ENCODE measurements at regions not wholly inside any gene's neighbourhood (a gene's known extent, or its start where the extent isn't known, plus 50 kb on each side); places are given as distances from the start of the nearest gene placed in this dataset.
"Not testable (repeated sequence)": the region's sequence is repeated elsewhere in the genome, so short reads cannot be mapped to it uniquely, and the experiment has no call there.

- Histone ChIP-seq H3K4me1 (ENCODE audit: control insufficient read depth, insufficient read depth, low read length) (no peaks in the 10 kb centered on the region), H3K4me3 (ENCODE audit: low read length) (no peak overlapping the region), H3K9me3 (ENCODE audit: control insufficient read depth, low read length) (no peaks in the 10 kb centered on the region), H3K9ac (ENCODE audit: low read length) (no peak overlapping the region), H3K27me3 (ENCODE audit: control insufficient read depth, insufficient read depth, low read length) (no peaks in the 10 kb centered on the region), H3K36me3 (ENCODE audit: control insufficient read depth, insufficient read depth, low read length) (no peaks in the 10 kb centered on the region)
Observed at GRCh38 chr4:187103351-187103750, 379.7 kb upstream of the FAT1 start.

- Histone ChIP-seq H3K9me3 (ENCODE audit: control insufficient read depth, low read length) (no peaks in the 10 kb centered on the region), H3K4me3 (ENCODE audit: low read length) (no peak overlapping the region), H3K9ac (ENCODE audit: low read length) (no peak overlapping the region), H3K27me3 (ENCODE audit: control insufficient read depth, insufficient read depth, low read length) (no peaks in the 10 kb centered on the region), H3K4me1 (ENCODE audit: control insufficient read depth, insufficient read depth, low read length) (no peaks in the 10 kb centered on the region), H3K36me3 (ENCODE audit: control insufficient read depth, insufficient read depth, low read length) (no peaks in the 10 kb centered on the region)
Observed at GRCh38 chr4:187108845-187109244, 385.2 kb upstream of the FAT1 start.

DNA sequence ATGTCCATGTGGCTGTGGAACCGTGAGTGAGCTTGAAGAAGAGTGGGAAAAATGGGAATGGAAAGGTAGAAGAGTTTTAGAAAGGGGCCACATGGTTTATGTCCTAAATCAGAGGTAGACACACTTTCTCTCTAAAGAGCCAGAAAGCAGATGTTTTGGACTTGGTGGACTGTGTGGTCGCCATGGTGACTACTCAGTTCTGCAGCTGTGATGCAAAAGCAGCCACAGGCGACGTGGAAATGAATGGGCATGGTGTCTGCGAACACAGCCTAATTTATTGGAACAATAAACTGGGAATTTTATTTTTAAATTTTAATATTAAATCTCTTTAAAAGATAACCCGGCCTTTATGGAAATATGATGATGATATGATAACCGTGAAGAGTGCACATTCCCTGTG, 386.0 kb upstream of the FAT1 start:
- Histone ChIP-seq H3K27me3 (ENCODE audit: control insufficient read depth, insufficient read depth, low read length) (no peaks in the 10 kb centered on the region), H3K4me1 (ENCODE audit: control insufficient read depth, insufficient read depth, low read length) (no peaks in the 10 kb centered on the region), H3K9me3 (ENCODE audit: control insufficient read depth, low read length) (no peaks in the 10 kb centered on the region), H3K4me3 (ENCODE audit: low read length) (no peak overlapping the region), H3K9ac (ENCODE audit: low read length) (no peak overlapping the region), H3K36me3 (ENCODE audit: control insufficient read depth, insufficient read depth, low read length) (no peaks in the 10 kb centered on the region)

GRCh38 chr4:187118166-187118565, 394.5 kb upstream of the FAT1 start:
- no peaks in the 10 kb centered on the region for H3K36me3 ChIP-seq (ENCODE audit: control insufficient read depth, insufficient read depth, low read length)
- H3K4me3 ChIP-seq (ENCODE audit: low read length), result no peak overlapping the region
- H3K9ac ChIP-seq (ENCODE audit: low read length), result no peak overlapping the region
- no peaks in the 10 kb centered on the region for H3K4me1 ChIP-seq (ENCODE audit: control insufficient read depth, insufficient read depth, low read length)
- no peaks in the 10 kb centered on the region for H3K27me3 ChIP-seq (ENCODE audit: control insufficient read depth, insufficient read depth, low read length)
- H3K9me3 ChIP-seq (ENCODE audit: control insufficient read depth, low read length), result no peaks in the 10 kb centered on the region

DNA sequence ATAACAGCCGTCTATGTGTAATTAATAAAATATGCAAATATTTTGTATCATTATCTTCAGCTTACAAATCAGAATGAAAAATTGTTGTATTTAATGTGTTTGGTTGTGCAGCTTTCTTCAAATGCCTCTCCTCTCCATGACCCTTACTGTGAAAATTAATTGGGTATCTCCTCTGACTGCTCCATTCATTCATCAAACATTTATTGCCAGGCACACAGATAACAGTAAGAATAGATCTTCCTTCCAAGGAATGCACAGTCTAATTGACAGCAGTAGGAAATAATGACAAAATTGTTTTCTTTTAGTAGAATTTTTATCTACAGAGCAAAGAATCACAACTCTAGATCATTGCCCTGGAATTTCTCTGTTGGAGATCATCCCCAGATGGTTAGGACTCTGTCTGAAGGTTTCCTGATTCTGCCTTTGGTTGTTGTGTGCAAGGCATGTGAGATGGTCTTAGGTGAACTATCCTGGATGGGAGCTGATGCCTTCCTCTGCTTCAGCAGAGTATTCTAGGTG, 395.0 kb upstream of the FAT1 start:
- no peaks in the 10 kb centered on the region for H3K9me3 ChIP-seq (ENCODE audit: control insufficient read depth, low read length)
- H3K9ac ChIP-seq (ENCODE audit: low read length), result no peak overlapping the region
- H3K4me3 ChIP-seq (ENCODE audit: low read length), result no peak overlapping the region
- H3K4me1 ChIP-seq (ENCODE audit: control insufficient read depth, insufficient read depth, low read length), result no peaks in the 10 kb centered on the region
- no peaks in the 10 kb centered on the region for H3K36me3 ChIP-seq (ENCODE audit: control insufficient read depth, insufficient read depth, low read length)
- H3K27me3 ChIP-seq (ENCODE audit: control insufficient read depth, insufficient read depth, low read length), result no peaks in the 10 kb centered on the region

DNA sequence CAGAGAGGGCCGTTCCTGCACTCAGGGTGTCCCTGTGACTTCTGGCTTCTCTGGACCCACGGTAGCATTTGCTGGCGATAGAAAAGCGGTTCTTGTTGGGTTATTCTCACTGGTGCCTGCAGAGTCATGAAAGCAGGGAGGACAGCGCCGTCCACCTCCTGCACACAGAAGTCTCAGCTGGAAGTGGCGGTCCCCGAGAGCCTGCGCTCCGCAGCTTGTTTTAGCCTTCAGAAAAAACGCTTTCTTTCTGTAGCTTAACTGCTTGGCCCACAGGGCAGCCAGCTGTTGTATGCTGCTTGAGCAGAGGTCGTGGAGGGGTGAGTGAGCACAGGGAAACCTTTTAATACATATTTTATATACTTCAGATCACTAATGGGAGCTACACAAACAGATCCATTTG, 400.7 kb upstream of the FAT1 start:
- Histone ChIP-seq H3K9me3 (ENCODE audit: control insufficient read depth, low read length) (no peaks in the 10 kb centered on the region), H3K9ac (ENCODE audit: low read length) (no peak overlapping the region), H3K4me1 (ENCODE audit: control insufficient read depth, insufficient read depth, low read length) (no peaks in the 10 kb centered on the region), H3K4me3 (ENCODE audit: low read length) (no peak overlapping the region), H3K27me3 (ENCODE audit: control insufficient read depth, insufficient read depth, low read length) (no peaks in the 10 kb centered on the region), H3K36me3 (ENCODE audit: control insufficient read depth, insufficient read depth, low read length) (no peaks in the 10 kb centered on the region)

- Histone ChIP-seq H3K9me3 (ENCODE audit: control insufficient read depth, low read length) (no peaks in the 10 kb centered on the region), H3K9ac (ENCODE audit: low read length) (no peak overlapping the region), H3K4me1 (ENCODE audit: control insufficient read depth, insufficient read depth, low read length) (no peaks in the 10 kb centered on the region), H3K36me3 (ENCODE audit: control insufficient read depth, insufficient read depth, low read length) (no peaks in the 10 kb centered on the region), H3K4me3 (ENCODE audit: low read length) (no peak overlapping the region), H3K27me3 (ENCODE audit: control insufficient read depth, insufficient read depth, low read length) (no peaks in the 10 kb centered on the region)
Observed at GRCh38 chr4:187125062-187125461, 401.4 kb upstream of the FAT1 start.

GRCh38 chr4:187127456-187127855, 403.8 kb upstream of the FAT1 start:
- Histone ChIP-seq H3K36me3 (ENCODE audit: control insufficient read depth, insufficient read depth, low read length) (no peaks in the 10 kb centered on the region), H3K27me3 (ENCODE audit: control insufficient read depth, insufficient read depth, low read length) (no peaks in the 10 kb centered on the region), H3K9me3 (ENCODE audit: control insufficient read depth, low read length) (no peaks in the 10 kb centered on the region), H3K4me3 (ENCODE audit: low read length) (no peak overlapping the region), H3K9ac (ENCODE audit: low read length) (no peak overlapping the region), H3K4me1 (ENCODE audit: control insufficient read depth, insufficient read depth, low read length) (no peaks in the 10 kb centered on the region)

DNA sequence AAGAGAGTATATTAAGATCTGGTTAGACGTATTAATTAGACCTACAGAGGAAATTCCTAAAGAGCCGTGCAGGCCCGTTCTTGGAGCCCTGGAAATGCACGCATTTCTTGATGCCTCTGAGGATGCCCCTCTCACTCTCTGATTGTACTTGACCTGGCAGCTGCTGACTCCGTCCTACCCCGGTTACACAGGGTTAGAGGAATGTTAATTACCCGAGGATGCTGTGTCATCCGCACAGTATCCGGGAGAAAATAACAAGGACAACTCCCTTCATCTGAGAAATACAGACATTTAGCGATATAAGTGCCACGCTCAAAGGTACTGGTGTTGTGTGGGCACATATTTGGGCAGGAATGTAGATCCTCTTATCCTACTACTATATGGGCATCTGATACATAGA, 404.6 kb upstream of the FAT1 start:
- H3K36me3 ChIP-seq (ENCODE audit: control insufficient read depth, insufficient read depth, low read length), result no peaks in the 10 kb centered on the region
- H3K9me3 ChIP-seq (ENCODE audit: control insufficient read depth, low read length), result no peaks in the 10 kb centered on the region
- H3K9ac ChIP-seq (ENCODE audit: low read length), result no peak overlapping the region
- H3K4me3 ChIP-seq (ENCODE audit: low read length), result no peak overlapping the region
- H3K27me3 ChIP-seq (ENCODE audit: control insufficient read depth, insufficient read depth, low read length), result no peaks in the 10 kb centered on the region
- H3K4me1 ChIP-seq (ENCODE audit: control insufficient read depth, insufficient read depth, low read length), result no peaks in the 10 kb centered on the region

GRCh38 chr4:187128976-187129375, 405.3 kb upstream of the FAT1 start:
- Histone ChIP-seq H3K36me3 (ENCODE audit: control insufficient read depth, insufficient read depth, low read length) (no peaks in the 10 kb centered on the region), H3K4me3 (ENCODE audit: low read length) (no peak overlapping the region), H3K9ac (ENCODE audit: low read length) (no peak overlapping the region), H3K4me1 (ENCODE audit: control insufficient read depth, insufficient read depth, low read length) (no peaks in the 10 kb centered on the region), H3K27me3 (ENCODE audit: control insufficient read depth, insufficient read depth, low read length) (no peaks in the 10 kb centered on the region), H3K9me3 (ENCODE audit: control insufficient read depth, low read length) (no peaks in the 10 kb centered on the region)

GRCh38 chr4:187131826-187132225, 408.2 kb upstream of the FAT1 start:
- H3K27me3 ChIP-seq (ENCODE audit: control insufficient read depth, insufficient read depth, low read length); H3K4me3 ChIP-seq (ENCODE audit: low read length); H3K9ac ChIP-seq (ENCODE audit: low read length); H3K9me3 ChIP-seq (ENCODE audit: control insufficient read depth, low read length); H3K4me1 ChIP-seq (ENCODE audit: control insufficient read depth, insufficient read depth, low read length); H3K36me3 ChIP-seq (ENCODE audit: control insufficient read depth, insufficient read depth, low read length): not testable (repeated sequence)

DNA sequence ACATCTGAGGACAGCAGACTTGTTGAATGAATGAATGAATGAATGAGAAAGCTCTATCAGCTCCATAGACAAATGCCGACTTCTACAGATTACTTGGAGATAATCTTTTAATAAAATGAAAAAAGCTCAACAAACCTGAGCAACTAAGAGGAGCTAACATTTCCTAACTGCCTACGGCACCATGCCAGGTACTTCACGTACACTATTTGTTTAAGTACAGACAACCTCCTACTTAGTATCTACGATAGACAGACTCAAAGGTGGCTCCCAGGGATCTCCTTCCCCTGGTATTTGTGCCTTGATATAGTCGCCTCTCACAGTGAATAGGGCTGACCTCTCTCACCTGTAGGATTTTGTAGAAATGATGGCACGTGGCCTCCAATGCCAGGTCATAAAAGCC, 412.2 kb upstream of the FAT1 start:
- no peak overlapping the region for H3K4me3 ChIP-seq (ENCODE audit: low read length)
- no peaks in the 10 kb centered on the region for H3K27me3 ChIP-seq (ENCODE audit: control insufficient read depth, insufficient read depth, low read length)
- no peak overlapping the region for H3K9ac ChIP-seq (ENCODE audit: low read length)
- no peaks in the 10 kb centered on the region for H3K4me1 ChIP-seq (ENCODE audit: control insufficient read depth, insufficient read depth, low read length)
- H3K36me3 ChIP-seq (ENCODE audit: control insufficient read depth, insufficient read depth, low read length), result no peaks in the 10 kb centered on the region
- no peaks in the 10 kb centered on the region for H3K9me3 ChIP-seq (ENCODE audit: control insufficient read depth, low read length)

DNA sequence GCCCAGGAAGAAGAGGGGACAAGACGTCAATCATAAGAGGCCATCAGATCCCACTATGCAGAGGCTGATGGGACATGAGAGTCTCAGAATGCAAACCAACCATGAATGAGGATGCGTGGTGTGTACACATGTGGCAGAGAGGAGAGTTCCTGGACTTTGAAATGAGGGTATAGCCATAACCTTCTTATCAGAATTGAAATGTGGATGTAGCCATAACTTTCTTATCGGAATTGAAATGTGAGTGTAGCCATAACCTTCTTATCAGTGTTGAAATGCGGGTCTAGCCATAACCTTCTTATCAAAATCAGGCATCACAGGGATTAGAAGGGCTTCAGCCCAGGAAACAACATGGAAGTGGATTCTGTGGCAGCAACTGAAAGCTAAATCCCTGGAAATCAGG, 415.5 kb upstream of the FAT1 start:
- no peaks in the 10 kb centered on the region for H3K4me1 ChIP-seq (ENCODE audit: control insufficient read depth, insufficient read depth, low read length)
- no peak overlapping the region for H3K4me3 ChIP-seq (ENCODE audit: low read length)
- H3K9me3 ChIP-seq (ENCODE audit: control insufficient read depth, low read length), result no peaks in the 10 kb centered on the region
- H3K27me3 ChIP-seq (ENCODE audit: control insufficient read depth, insufficient read depth, low read length), result no peaks in the 10 kb centered on the region
- H3K9ac ChIP-seq (ENCODE audit: low read length), result no peak overlapping the region
- H3K36me3 ChIP-seq (ENCODE audit: control insufficient read depth, insufficient read depth, low read length), result no peaks in the 10 kb centered on the region
